Neural progenitor cell (in vitro differentiated cells): ENCODE measurements at regions not wholly inside any gene's neighbourhood (a gene's known extent, or its start where the extent isn't known, plus 50 kb on each side); places are given as distances from the start of the nearest gene placed in this dataset.

Source experiments
- DNase-seq: peaks from one replicate; pipeline ENCODE4 v3.0.0-alpha.2; 2016; ENCODE audit warnings: low spot score
- H2AFZ ChIP-seq: fragments of 200-600 bp; sonication (generic); replicated peaks from 2 replicates; pipeline ENCODE4 v1.6.1; 2016; ENCODE audit warnings: antibody characterized with exemption
- H3F3A ChIP-seq: fragments of 200-600 bp; sonication (generic); 2 replicates; pipeline ENCODE4 v1.6.1; 2016; ENCODE audit warnings: antibody characterized with exemption, low read depth
- H3K27ac ChIP-seq: fragments of 200-600 bp; sonication (generic); 2 replicates; pipeline ENCODE4 v1.5.1; 2016; ENCODE audit warnings: mild to moderate bottlenecking
- H3K27me3 ChIP-seq: fragments of 200-600 bp; sonication (generic); 2 replicates; pipeline ENCODE4 v1.6.1; 2016; ENCODE audit warnings: mild to moderate bottlenecking, moderate library complexity
- H3K36me3 ChIP-seq: fragments of 200-600 bp; sonication (generic); 2 replicates; pipeline ENCODE4 v1.5.1; 2016
- H3K4me1 ChIP-seq: fragments of 200-600 bp; sonication (generic); 2 replicates; pipeline ENCODE4 v1.6.1; 2016; ENCODE audit warnings: mixed run types
- H3K4me2 ChIP-seq: fragments of 200-600 bp; sonication (generic); 2 replicates; pipeline ENCODE4 v1.6.1; 2016
- H3K4me3 ChIP-seq: fragments of 200-600 bp; sonication (generic); 2 replicates; pipeline ENCODE4 v1.5.1; 2016
- H3K79me2 ChIP-seq: fragments of 200-600 bp; sonication (generic); 2 replicates; pipeline ENCODE4 v1.6.1; 2016; ENCODE audit warnings: low read depth
- H3K9ac ChIP-seq: fragments of 200-600 bp; sonication (generic); 2 replicates; pipeline ENCODE4 v1.6.1; 2016
- H3K9me3 ChIP-seq: fragments of 200-600 bp; sonication (generic); 2 replicates; pipeline ENCODE4 v1.5.1; 2016; ENCODE audit warnings: low read depth
- H4K20me1 ChIP-seq: fragments of 200-600 bp; sonication (generic); 2 replicates; pipeline ENCODE4 v1.6.1; 2016; ENCODE audit warnings: low read depth
- H3K27ac Mint-ChIP-seq: 3 replicates; pipeline ENCODE4 v1.8.0; 2021; ENCODE audit warnings: mixed read lengths
- H3K27me3 Mint-ChIP-seq: 2 replicates; pipeline ENCODE4 v1.8.0; 2022; ENCODE audit warnings: low read depth, mild to moderate bottlenecking, inconsistent platforms, moderate library complexity, mixed read lengths; ENCODE audit not compliant: insufficient read depth
- H3K36me3 Mint-ChIP-seq: 3 replicates; pipeline ENCODE4 v1.8.0; 2021; ENCODE audit warnings: mixed read lengths
- H3K4me1 Mint-ChIP-seq: 3 replicates; pipeline ENCODE4 v1.8.0; 2021; ENCODE audit warnings: mixed read lengths
- H3K4me3 Mint-ChIP-seq: 3 replicates; pipeline ENCODE4 v1.8.0; 2021; ENCODE audit warnings: mild to moderate bottlenecking, moderate library complexity, mixed read lengths
- H3K9me3 Mint-ChIP-seq: 3 replicates; pipeline ENCODE4 v1.8.0; 2020; ENCODE audit warnings: mixed read lengths
- CTCF ChIP-seq: fragments of 200-600 bp; sonication (generic); IDR thresholded peaks from 2 replicates; pipeline ENCODE4 v1.5.1; 2017; ENCODE audit warnings: antibody characterized with exemption, mild to moderate bottlenecking
- EZH2 ChIP-seq: fragments of 200-600 bp; sonication (generic); IDR thresholded peaks from 2 replicates; pipeline ENCODE4 v1.6.1; 2017; ENCODE audit warnings: antibody characterized with exemption, mild to moderate bottlenecking, moderate library complexity
- EZH2phosphoT487 ChIP-seq: fragments of 200-600 bp; sonication (generic); IDR thresholded peaks from 2 replicates; pipeline ENCODE4 v1.6.1; 2017; ENCODE audit warnings: antibody characterized with exemption

- no peaks in the 10 kb centered on the region for H3K9me3 ChIP-seq
- no peak for DNase-seq
- Mint-ChIP-seq H3K4me1 (no peaks in the 10 kb centered on the region), H3K36me3 (no peaks in the 10 kb centered on the region), H3K9me3 (no peaks in the 10 kb centered on the region), H3K4me3 (no peak overlapping the region), H3K27ac (no peak overlapping the region), H3K27me3 (no peaks in the 10 kb centered on the region)
- no peaks in the 10 kb centered on the region for H3F3A ChIP-seq
- H3K79me2 ChIP-seq, result no peaks in the 10 kb centered on the region
- H3K36me3 ChIP-seq, result no peaks in the 10 kb centered on the region
- H3K9ac ChIP-seq, result no peak overlapping the region
- H3K4me2 ChIP-seq, result no peak overlapping the region
- no peaks in the 10 kb centered on the region for H3K4me1 ChIP-seq
- H2AFZ ChIP-seq, result no peak overlapping the region
- H4K20me1 ChIP-seq, result no peaks in the 10 kb centered on the region
- H3K4me3 ChIP-seq, result no peak overlapping the region
- H3K27me3 ChIP-seq, result no peaks in the 10 kb centered on the region
- no peak for TF ChIP-seq EZH2
- TF ChIP-seq CTCF, result no peak
- TF ChIP-seq EZH2phosphoT487, result no peak
- no peak overlapping the region for H3K27ac ChIP-seq
Observed at GRCh38 chr4:111410571-111410970, 734.7 kb upstream of the FAM241A start.

- Mint-ChIP-seq H3K4me1 (no peaks in the 10 kb centered on the region), H3K9me3 (no peaks in the 10 kb centered on the region), H3K4me3 (no peak overlapping the region), H3K36me3 (no peaks in the 10 kb centered on the region), H3K27me3 (no peaks in the 10 kb centered on the region), H3K27ac (no peak overlapping the region)
- no peak overlapping the region for H3K27ac ChIP-seq
- H3K9me3 ChIP-seq, result no peaks in the 10 kb centered on the region
- no peak for DNase-seq
- no peaks in the 10 kb centered on the region for H4K20me1 ChIP-seq
- no peaks in the 10 kb centered on the region for H3K79me2 ChIP-seq
- no peak overlapping the region for H3K4me2 ChIP-seq
- H3K9ac ChIP-seq, result no peak overlapping the region
- H3K36me3 ChIP-seq, result no peaks in the 10 kb centered on the region
- H3K4me3 ChIP-seq, result no peak overlapping the region
- no peaks in the 10 kb centered on the region for H3K4me1 ChIP-seq
- no peaks in the 10 kb centered on the region for H3F3A ChIP-seq
- H3K27me3 ChIP-seq, result no peaks in the 10 kb centered on the region
- no peak overlapping the region for H2AFZ ChIP-seq
- TF ChIP-seq CTCF, result no peak
- no peak for TF ChIP-seq EZH2
- no peak for TF ChIP-seq EZH2phosphoT487
Observed at GRCh38 chr4:111417521-111417920, 727.7 kb upstream of the FAM241A start.

GRCh38 chr4:111433441-111433840 lies 711.8 kb upstream of the FAM241A start:
- no peaks in the 10 kb centered on the region for H3K36me3 Mint-ChIP-seq
- no peaks in the 10 kb centered on the region for H3K9me3 ChIP-seq
- no peaks in the 10 kb centered on the region for H3K79me2 ChIP-seq
- no peaks in the 10 kb centered on the region for H3K27me3 ChIP-seq
- H3K4me3 ChIP-seq, result no peak overlapping the region
- H4K20me1 ChIP-seq, result no peaks in the 10 kb centered on the region
- no peak overlapping the region for H3K9ac ChIP-seq
- no peak for DNase-seq
- no peaks in the 10 kb centered on the region for H3K36me3 ChIP-seq
- H2AFZ ChIP-seq, result no peak overlapping the region
- TF ChIP-seq EZH2phosphoT487 (no peak), CTCF (no peak), EZH2 (no peak)
- H3K27me3 Mint-ChIP-seq, result no peaks in the 10 kb centered on the region
- H3K27ac ChIP-seq, result no peak overlapping the region
- no peak overlapping the region for H3K27ac Mint-ChIP-seq
- H3K4me1 ChIP-seq, result no peaks in the 10 kb centered on the region
- H3F3A ChIP-seq, result no peaks in the 10 kb centered on the region
- H3K9me3 Mint-ChIP-seq, result no peaks in the 10 kb centered on the region
- H3K4me1 Mint-ChIP-seq, result no peaks in the 10 kb centered on the region
- no peak overlapping the region for H3K4me3 Mint-ChIP-seq
- no peak overlapping the region for H3K4me2 ChIP-seq

GRCh38 chr4:111434586-111434985 lies 710.7 kb upstream of the FAM241A start:
- no peaks in the 10 kb centered on the region for H3K36me3 ChIP-seq
- H3K27me3 ChIP-seq, result no peaks in the 10 kb centered on the region
- H2AFZ ChIP-seq, result no peak overlapping the region
- no peaks in the 10 kb centered on the region for H3K27me3 Mint-ChIP-seq
- no peaks in the 10 kb centered on the region for H3F3A ChIP-seq
- no peaks in the 10 kb centered on the region for H3K79me2 ChIP-seq
- H3K27ac Mint-ChIP-seq, result no peak overlapping the region
- no peaks in the 10 kb centered on the region for H3K36me3 Mint-ChIP-seq
- no peak overlapping the region for H3K27ac ChIP-seq
- H3K4me1 Mint-ChIP-seq, result no peaks in the 10 kb centered on the region
- no peaks in the 10 kb centered on the region for H3K9me3 Mint-ChIP-seq
- no peak overlapping the region for H3K4me2 ChIP-seq
- no peaks in the 10 kb centered on the region for H4K20me1 ChIP-seq
- TF ChIP-seq CTCF, result no peak
- no peak for TF ChIP-seq EZH2
- TF ChIP-seq EZH2phosphoT487, result no peak
- H3K9ac ChIP-seq, result no peak overlapping the region
- H3K4me3 ChIP-seq, result no peak overlapping the region
- no peak for DNase-seq
- no peaks in the 10 kb centered on the region for H3K9me3 ChIP-seq
- H3K4me1 ChIP-seq, result no peaks in the 10 kb centered on the region
- H3K4me3 Mint-ChIP-seq, result no peak overlapping the region
